GM12873 (cell line): ENCODE measurements at regions not wholly inside any gene's neighbourhood (a gene's known extent, or its start where the extent isn't known, plus 50 kb on each side); places are given as distances from the start of the nearest gene placed in this dataset.

Experiments
- TF ChIP-seq, protein P1 (sequence below): IDR thresholded peaks from 2 replicates; pipeline ENCODE4 v1.5.1; 2012; ENCODE audit warnings: low read depth, mild to moderate bottlenecking, moderate library complexity, low read length, control low read depth; ENCODE audit not compliant: insufficient read depth; ENCODE audit errors: missing control alignments

DNA sequence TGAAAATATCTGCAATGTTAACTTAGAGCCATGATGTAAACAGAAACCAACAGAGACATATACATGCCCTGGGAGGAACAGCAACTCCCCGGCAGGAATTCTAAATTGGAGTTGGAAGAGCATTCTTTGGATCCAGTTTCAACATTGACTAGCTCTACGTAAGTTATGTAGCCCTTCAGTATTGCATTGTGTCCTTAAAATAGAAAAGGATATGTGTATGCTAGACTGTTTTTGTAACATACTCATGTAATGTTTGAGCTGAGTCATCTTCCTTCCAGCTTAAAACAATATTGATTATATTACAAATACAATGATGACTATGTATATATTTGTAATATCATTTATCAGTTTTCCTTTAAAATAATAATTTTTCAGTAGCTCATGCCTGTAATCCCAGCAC is 1422.2 kb upstream of the PCDH20 start:
- TF ChIP-seq, protein P1, sequence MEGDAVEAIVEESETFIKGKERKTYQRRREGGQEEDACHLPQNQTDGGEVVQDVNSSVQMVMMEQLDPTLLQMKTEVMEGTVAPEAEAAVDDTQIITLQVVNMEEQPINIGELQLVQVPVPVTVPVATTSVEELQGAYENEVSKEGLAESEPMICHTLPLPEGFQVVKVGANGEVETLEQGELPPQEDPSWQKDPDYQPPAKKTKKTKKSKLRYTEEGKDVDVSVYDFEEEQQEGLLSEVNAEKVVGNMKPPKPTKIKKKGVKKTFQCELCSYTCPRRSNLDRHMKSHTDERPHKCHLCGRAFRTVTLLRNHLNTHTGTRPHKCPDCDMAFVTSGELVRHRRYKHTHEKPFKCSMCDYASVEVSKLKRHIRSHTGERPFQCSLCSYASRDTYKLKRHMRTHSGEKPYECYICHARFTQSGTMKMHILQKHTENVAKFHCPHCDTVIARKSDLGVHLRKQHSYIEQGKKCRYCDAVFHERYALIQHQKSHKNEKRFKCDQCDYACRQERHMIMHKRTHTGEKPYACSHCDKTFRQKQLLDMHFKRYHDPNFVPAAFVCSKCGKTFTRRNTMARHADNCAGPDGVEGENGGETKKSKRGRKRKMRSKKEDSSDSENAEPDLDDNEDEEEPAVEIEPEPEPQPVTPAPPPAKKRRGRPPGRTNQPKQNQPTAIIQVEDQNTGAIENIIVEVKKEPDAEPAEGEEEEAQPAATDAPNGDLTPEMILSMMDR: no peak

DNA sequence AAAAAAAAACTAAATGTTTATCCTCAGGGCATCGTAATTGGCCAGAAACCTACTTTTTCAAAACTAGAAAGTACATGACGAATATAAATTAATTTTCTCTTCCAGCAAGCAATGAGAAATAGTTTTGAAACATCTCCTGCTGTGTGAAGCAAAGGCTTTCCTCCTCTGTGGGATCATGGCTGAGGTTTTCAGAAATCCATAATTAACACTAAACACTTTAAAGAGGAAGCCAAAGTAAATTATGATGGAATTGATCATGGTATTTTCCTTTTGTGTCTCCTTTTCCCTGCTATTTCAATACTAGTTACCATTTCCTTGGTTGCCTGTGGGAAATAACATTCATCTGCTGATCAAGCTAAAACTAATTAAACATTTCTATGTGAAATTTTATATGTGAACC is 1413.8 kb upstream of the PCDH20 start:
- TF ChIP-seq, protein P1: no peak

DNA sequence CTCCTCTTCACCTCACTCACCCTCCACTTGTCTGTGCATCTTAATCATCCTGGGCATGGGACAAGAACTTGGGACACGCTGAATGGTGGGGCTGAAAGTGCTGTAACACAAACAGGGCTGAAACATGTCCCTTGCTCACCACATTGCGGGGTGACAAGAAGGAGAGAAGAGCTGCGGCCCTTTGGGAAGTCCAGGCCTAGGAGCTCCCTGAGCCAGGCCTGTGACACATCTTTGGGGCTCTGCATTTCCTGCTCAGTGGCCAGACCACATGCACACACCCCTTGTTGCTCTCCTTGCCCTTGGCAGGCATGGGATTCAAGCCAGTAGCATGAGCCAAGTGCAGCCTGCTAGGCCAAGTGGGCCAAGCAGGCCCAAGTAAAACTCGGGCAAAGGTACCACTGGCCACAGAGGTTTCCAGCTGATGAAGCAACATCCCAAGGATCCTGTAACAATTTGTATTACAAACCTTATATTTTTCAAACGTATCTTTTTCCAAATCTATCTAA is 1384.3 kb upstream of the PCDH20 start:
- TF ChIP-seq, protein P1: no peak

DNA sequence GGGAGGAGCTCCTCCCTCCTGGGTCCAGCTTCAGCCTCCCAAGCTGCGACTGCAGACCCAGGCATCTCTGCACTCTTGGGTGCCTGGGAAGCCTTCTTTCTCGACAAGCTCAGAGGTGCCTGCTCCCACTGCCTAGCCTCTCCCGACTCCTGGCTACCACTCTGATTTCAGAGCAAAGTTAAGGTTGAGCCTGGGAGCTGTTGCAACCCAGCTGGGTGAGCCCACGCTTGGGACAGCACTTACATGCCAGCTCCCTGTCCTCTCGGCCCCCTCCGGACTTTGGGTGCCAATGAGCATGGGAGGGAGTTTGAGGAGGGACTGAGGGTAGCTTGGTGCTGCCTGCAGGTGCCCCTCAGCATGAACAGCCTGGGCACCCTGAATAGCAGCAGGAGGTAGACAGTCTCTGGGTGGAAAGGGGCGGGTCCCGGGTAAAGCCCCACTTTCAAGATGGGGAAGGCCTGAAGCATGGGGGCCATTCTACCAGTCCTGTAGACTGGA is 1383.4 kb upstream of the PCDH20 start:
- TF ChIP-seq, protein P1: no peak

DNA sequence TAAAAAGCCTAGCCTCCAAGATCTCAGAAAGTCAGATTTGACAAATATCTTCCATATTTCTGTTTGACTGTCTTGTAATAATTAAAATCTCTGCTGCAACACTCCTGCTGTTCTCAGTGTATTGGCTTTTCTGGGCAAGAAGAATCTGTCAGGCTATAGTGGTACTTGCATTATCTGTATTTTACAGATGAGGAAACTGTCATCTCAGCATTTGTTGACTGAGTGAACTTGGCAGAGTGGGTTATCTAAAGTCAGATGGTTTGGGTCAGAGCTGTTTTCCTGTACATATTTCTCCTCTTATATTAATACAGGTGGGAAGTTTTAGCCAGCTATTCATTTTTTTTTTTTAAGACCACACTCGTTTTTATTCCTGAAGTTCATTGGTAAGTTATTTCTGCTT is 1378.2 kb upstream of the PCDH20 start:
- TF ChIP-seq, protein P1: no peak

DNA sequence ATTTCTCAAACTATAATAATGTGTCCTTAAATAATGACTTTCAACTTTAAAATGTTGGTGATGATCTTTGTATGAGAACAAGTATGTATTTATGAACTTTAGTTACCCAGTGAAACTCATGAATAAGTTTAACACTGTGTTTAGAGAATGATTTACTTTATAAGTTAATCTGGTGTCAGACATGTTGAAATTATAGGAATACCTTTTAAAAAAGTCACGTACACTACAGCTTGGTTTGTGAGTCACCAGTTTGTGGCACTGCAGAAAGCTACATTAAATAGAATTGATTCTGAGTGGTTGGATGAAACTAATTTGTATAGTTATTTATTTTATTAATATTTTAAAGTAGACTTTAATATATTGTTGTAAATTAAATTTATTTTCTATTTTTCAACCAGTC is 1366.2 kb upstream of the PCDH20 start:
- TF ChIP-seq, protein P1: no peak

DNA sequence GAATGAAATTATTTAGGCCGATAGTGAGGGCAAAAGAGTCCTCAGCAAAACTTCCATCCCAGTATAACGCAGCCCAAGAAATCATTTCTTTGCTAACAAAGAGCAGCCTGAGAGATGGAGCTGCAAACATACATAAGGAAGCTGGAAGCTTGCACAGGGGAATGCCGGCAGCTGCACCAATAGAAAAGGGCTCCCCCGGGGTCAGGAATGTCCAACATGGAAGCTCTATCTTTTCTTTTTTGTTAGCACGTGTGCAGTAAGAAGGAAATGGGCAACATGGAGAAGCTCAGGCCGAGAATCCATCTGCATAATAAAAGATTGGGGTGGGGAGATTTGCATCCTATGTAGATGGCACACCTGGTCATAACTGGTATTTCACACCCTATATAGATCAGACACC is 1363.5 kb upstream of the PCDH20 start:
- TF ChIP-seq, protein P1: no peak

DNA sequence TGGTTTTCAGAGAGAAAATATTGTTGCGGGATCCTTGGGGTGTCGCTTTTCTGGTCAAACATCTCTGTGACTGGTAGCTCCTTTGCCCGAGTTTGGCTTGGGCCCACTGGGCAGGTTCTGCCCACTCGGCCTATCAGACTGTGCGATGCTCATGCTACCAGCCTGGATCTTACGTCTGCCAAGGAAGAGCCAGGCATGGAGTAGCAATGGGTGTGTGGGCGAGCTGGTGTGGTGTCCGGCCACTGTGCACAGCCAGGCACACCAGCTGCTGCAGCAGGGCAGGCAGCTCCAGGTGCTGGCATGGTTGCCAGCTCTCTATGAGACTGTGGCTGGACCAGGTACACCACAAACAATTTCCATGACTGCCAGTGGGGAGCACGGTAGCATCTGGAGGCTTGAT is 1351.8 kb upstream of the PCDH20 start:
- TF ChIP-seq, protein P1: no peak
